ENCODE measurements at regions not wholly inside any gene's neighbourhood (a gene's known extent, or its start where the extent isn't known, plus 50 kb on each side); places are given as distances from the start of the nearest gene placed in this dataset.
"Not testable (repeated sequence)": the region's sequence is repeated elsewhere in the genome, so short reads cannot be mapped to it uniquely, and the experiment has no call there.

DNA sequence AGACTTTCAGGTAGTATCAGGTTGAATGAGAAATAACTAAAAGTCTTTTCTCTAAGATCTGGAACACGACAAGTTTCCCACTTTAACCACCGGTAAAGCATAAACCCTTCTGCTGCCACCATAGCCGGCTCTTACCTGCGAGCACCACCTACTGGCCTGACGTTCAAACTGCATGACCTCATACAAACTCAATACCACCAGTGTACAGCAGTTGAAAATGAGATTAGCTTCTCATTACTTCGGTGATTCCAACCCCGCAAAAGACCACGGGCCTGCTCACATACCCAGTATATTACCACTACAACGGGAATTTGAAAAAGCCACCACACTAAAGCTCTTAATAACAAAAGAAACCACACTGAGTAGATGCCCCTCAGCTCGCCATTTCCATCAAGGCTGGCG lies 1238.6 kb downstream of the TMEM121 start:
- TF ChIP-seq, protein P1, sequence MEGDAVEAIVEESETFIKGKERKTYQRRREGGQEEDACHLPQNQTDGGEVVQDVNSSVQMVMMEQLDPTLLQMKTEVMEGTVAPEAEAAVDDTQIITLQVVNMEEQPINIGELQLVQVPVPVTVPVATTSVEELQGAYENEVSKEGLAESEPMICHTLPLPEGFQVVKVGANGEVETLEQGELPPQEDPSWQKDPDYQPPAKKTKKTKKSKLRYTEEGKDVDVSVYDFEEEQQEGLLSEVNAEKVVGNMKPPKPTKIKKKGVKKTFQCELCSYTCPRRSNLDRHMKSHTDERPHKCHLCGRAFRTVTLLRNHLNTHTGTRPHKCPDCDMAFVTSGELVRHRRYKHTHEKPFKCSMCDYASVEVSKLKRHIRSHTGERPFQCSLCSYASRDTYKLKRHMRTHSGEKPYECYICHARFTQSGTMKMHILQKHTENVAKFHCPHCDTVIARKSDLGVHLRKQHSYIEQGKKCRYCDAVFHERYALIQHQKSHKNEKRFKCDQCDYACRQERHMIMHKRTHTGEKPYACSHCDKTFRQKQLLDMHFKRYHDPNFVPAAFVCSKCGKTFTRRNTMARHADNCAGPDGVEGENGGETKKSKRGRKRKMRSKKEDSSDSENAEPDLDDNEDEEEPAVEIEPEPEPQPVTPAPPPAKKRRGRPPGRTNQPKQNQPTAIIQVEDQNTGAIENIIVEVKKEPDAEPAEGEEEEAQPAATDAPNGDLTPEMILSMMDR (IDR thresholded peaks at IDR 0.05; ENCODE audit: extremely low read depth in 1 of 2, insufficient read depth in 1 of 2, low read depth in 1 of 2, low read length in 2 of 2): peak in 1 of 2 donors; percentile 9
- CTCF ChIA-PET; H2AFZ ChIP-seq (ENCODE audit: low read depth, low read length); BruUV-seq (replicated peaks); H3K4me1 ChIP-seq (ENCODE audit: control insufficient read depth, extremely low read depth, insufficient read depth, low read length); H3K36me3 ChIP-seq (ENCODE audit: control insufficient read depth in 2 of 2, extremely low read depth in 1 of 2, insufficient read depth in 2 of 2, low read length in 2 of 2); dilution Hi-C loops (cut with MboI; ENCODE audit: extremely low pct_ligation_motif_present, low sequenced_read_pairs); H3K9me3 ChIP-seq (replicated peaks; ENCODE audit: control insufficient read depth, insufficient read depth, low read length); H3K79me2 ChIP-seq (ENCODE audit: control insufficient read depth, insufficient read depth, low read length); H3K27me3 ChIP-seq (ENCODE audit: control insufficient read depth in 2 of 2, insufficient read depth in 2 of 2, low read length in 2 of 2); FAIRE-seq; DNase-seq (ENCODE audit: low read depth, low spot score); H3K9me1 ChIP-seq (replicated peaks; ENCODE audit: control insufficient read depth, extremely low read depth, insufficient read depth, low read length); H3K4me2 ChIP-seq (ENCODE audit: insufficient read depth, low read length); H3K9ac ChIP-seq (replicated peaks; ENCODE audit: extremely low read depth, insufficient read depth, low read length); intact Hi-C loops (cut with micrococcal nuclease); POLR2A ChIA-PET; H3K4me3 ChIP-seq (replicated peaks in 1 of 3; ENCODE audit: insufficient read depth in 1 of 3, low read depth in 1 of 3, low read length in 3 of 3); H4K20me1 ChIP-seq (replicated peaks; ENCODE audit: control insufficient read depth, extremely low read depth, insufficient read depth, low read length); H3K27ac ChIP-seq (ENCODE audit: insufficient read depth, low read depth, low read length): not testable (repeated sequence)

DNA sequence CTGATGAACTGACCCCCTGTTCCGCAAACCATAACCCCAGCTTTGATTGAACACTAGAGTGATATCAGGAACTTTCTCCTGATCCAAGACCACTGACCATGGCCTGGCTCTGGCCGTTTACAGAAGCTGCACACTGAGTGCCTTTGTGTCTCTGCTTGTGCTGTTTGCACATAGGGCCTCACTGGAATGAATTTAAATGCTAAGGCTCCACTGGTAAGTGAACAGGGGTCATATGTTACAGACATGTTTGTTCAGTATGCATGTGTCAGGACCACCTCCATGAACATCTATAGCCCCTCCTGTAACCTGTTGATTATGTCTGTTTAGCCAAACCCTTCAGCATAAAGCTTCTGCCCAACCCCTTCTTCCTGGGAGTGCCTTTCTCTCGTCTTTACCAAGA lies 1239.8 kb downstream of the TMEM121 start:
- H3K27ac ChIP-seq (ENCODE audit: insufficient read depth, low read depth, low read length): no peak overlapping the region
- POLR2A ChIA-PET: no interaction called here
- no peak overlapping the region for H2AFZ ChIP-seq (ENCODE audit: low read depth, low read length)
- no peak overlapping the region for H3K9ac ChIP-seq (replicated peaks; ENCODE audit: extremely low read depth, insufficient read depth, low read length)
- H3K79me2 ChIP-seq (ENCODE audit: control insufficient read depth, insufficient read depth, low read length): no peaks in the 10 kb centered on the region
- DNase-seq (ENCODE audit: low read depth, low spot score) (no peak), FAIRE-seq (no peak)
- no peaks in the 10 kb centered on the region for H3K9me1 ChIP-seq (replicated peaks; ENCODE audit: control insufficient read depth, extremely low read depth, insufficient read depth, low read length)
- no peak overlapping the region for H3K4me2 ChIP-seq (ENCODE audit: insufficient read depth, low read length)
- intact Hi-C loops (cut with micrococcal nuclease) (no loop called here), dilution Hi-C loops (cut with MboI; ENCODE audit: extremely low pct_ligation_motif_present, low sequenced_read_pairs) (no loop called here)
- H3K27me3 ChIP-seq (ENCODE audit: control insufficient read depth in 2 of 2, insufficient read depth in 2 of 2, low read length in 2 of 2): no peaks in the 10 kb centered on the region
- no peaks in the 10 kb centered on the region for H3K36me3 ChIP-seq (ENCODE audit: control insufficient read depth in 2 of 2, extremely low read depth in 1 of 2, insufficient read depth in 2 of 2, low read length in 2 of 2)
- H4K20me1 ChIP-seq (replicated peaks; ENCODE audit: control insufficient read depth, extremely low read depth, insufficient read depth, low read length): no peaks in the 10 kb centered on the region
- BruUV-seq (replicated peaks): no TSS peak
- H3K4me1 ChIP-seq (ENCODE audit: control insufficient read depth, extremely low read depth, insufficient read depth, low read length): no peaks in the 10 kb centered on the region
- CTCF ChIA-PET: no interaction called here
- TF ChIP-seq MYC (IDR thresholded peaks at IDR 0.05; ENCODE audit: low read depth, low read length): no peak
- TF ChIP-seq, protein P1 (IDR thresholded peaks at IDR 0.05; ENCODE audit: extremely low read depth in 1 of 2, insufficient read depth in 1 of 2, low read depth in 1 of 2, low read length in 2 of 2): no peak
- TF ChIP-seq POLR2A (IDR thresholded peaks at IDR 0.05; ENCODE audit: low read depth, low read length): no peak
- no peak for TF ChIP-seq GATA2 (IDR thresholded peaks at IDR 0.05; ENCODE audit: insufficient read depth, insufficient read length, low read depth, low read length)
- TF ChIP-seq POLR2AphosphoS5 (IDR thresholded peaks at IDR 0.05; ENCODE audit: insufficient read depth, low read depth, low read length): no peak
- no peak for TF ChIP-seq FOS (IDR thresholded peaks at IDR 0.05; ENCODE audit: borderline replicate concordance, insufficient read depth, low read length)
- no peak for TF ChIP-seq JUN (IDR thresholded peaks at IDR 0.05; ENCODE audit: borderline replicate concordance, insufficient read depth, insufficient read length, low read depth)
- no peak for TF ChIP-seq EZH2 (IDR thresholded peaks at IDR 0.05; ENCODE audit: borderline replicate concordance, low read depth, low read length, severe bottlenecking)
- TF ChIP-seq, protein P2, sequence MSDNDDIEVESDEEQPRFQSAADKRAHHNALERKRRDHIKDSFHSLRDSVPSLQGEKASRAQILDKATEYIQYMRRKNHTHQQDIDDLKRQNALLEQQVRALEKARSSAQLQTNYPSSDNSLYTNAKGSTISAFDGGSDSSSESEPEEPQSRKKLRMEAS (IDR thresholded peaks at IDR 0.05; ENCODE audit: insufficient read depth, insufficient read length): no peak
- H3K9me3 ChIP-seq (replicated peaks; ENCODE audit: control insufficient read depth, insufficient read depth, low read length): no peaks in the 10 kb centered on the region
- H3K4me3 ChIP-seq (replicated peaks in 1 of 3; ENCODE audit: insufficient read depth in 1 of 3, low read depth in 1 of 3, low read length in 3 of 3): no peak overlapping the region

Measured in endothelial cell of umbilical vein (primary cell).